K562 (cell line): ENCODE measurements at regions not wholly inside any gene's neighbourhood (a gene's known extent, or its start where the extent isn't known, plus 50 kb on each side); places are given as distances from the start of the nearest gene placed in this dataset.

ENCODE experiments used
- CBX8 ChIP-seq: fragments of 200-600 bp; sonication (generic); IDR thresholded peaks from 2 replicates; pipeline ENCODE4 v1.6.1; 2012; ENCODE audit warnings: borderline replicate concordance, mixed run types, low read depth, mild to moderate bottlenecking, moderate library complexity, mixed read lengths, low read length, control low read depth, inconsistent platforms; ENCODE audit not compliant: poor library complexity, severe bottlenecking; ENCODE audit errors: extremely low read depth
- NR2C2 ChIP-seq, 2 experiments: fragments of 200-800 bp in 1 of 2; sonication (Bioruptor generic) in 1 of 2; sonication (generic) in 1 of 2; formaldehyde crosslinking in 1 of 2; IDR thresholded peaks; 2 replicates each; pipeline versions ENCODE4 v1.6.1 to v1.8.0; 2016 to 2022; ENCODE audit warnings: mild to moderate bottlenecking in 1 of 2, missing compliant biosample characterization in 1 of 2, missing genetic modification characterization in 1 of 2, missing genetic modification reagents in 1 of 2
- TRIM24 ChIP-seq, 2 experiments: fragments of 450-650 bp; IDR thresholded peaks; 2 replicates each; pipeline ENCODE4 v1.6.1; 2016
- ZNF263 ChIP-seq: sonication (generic); formaldehyde crosslinking; IDR thresholded peaks from 2 replicates; pipeline ENCODE4 v1.8.0; 2022; ENCODE audit warnings: mild to moderate bottlenecking, missing genetic modification reagents, borderline replicate concordance
- ZNF589 ChIP-seq: fragments of 200-800 bp; sonication (Bioruptor generic); IDR thresholded peaks from 2 replicates; pipeline ENCODE4 v1.6.1; 2016; ENCODE audit warnings: low read depth, missing genetic modification characterization, missing compliant biosample characterization
- TF ChIP-seq, protein P1 (sequence below): fragments of 250-450 bp; sonication (Bioruptor Pico); IDR thresholded peaks from 2 replicates; pipeline ENCODE4 v1.8.0; 2021; ENCODE audit warnings: mild to moderate bottlenecking, moderate library complexity
- TF ChIP-seq, protein P2 (sequence below), 3 experiments: IDR thresholded peaks in 2 of 3; conservative IDR thresholded peaks in 1 of 3; 2 replicates each; pipeline ENCODE4 v1.5.1; 2011 to 2012; ENCODE audit warnings: low read length in 3 of 3, mild to moderate bottlenecking in 3 of 3, control low read depth in 2 of 3, improper control_type of control experiment in 1 of 3, inconsistent platforms in 1 of 3, low read depth in 1 of 3, mixed read lengths in 1 of 3, moderate library complexity in 1 of 3; ENCODE audit not compliant: insufficient read depth in 2 of 3

DNA sequence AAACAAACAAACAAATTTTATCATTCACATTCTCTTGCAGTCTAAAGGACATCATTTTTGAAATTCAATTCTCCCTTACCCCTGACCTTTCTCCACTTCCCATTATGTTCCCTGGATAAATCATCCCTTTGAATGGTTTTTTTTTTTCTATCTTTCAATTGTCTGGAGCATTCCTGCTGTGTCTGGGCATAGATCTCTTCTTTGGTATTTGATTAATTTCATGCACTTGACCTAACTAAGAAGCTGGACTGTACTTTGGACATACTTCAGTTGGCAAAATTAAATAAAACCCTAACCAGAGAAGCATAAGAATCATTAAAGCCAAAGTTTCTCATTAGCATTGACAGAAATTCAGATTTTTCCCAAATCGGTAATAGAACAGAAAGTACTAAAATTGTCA is 163.6 kb upstream of the BMP4 start:
- TF ChIP-seq TRIM24 (IDR thresholded peaks at IDR 0.05) (no peak), NR2C2 (CRISPR knock-in tag; IDR thresholded peaks at IDR 0.05) (no peak), NR2C2 (tag; IDR thresholded peaks at IDR 0.05) (no peak), CBX8 (no peak), ZNF263 (CRISPR knock-in tag) (no peak), ZNF589 (CRISPR knock-in tag) (no peak)
- TF ChIP-seq, protein P1, sequence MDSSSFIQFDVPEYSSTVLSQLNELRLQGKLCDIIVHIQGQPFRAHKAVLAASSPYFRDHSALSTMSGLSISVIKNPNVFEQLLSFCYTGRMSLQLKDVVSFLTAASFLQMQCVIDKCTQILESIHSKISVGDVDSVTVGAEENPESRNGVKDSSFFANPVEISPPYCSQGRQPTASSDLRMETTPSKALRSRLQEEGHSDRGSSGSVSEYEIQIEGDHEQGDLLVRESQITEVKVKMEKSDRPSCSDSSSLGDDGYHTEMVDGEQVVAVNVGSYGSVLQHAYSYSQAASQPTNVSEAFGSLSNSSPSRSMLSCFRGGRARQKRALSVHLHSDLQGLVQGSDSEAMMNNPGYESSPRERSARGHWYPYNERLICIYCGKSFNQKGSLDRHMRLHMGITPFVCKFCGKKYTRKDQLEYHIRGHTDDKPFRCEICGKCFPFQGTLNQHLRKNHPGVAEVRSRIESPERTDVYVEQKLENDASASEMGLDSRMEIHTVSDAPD (CRISPR knock-in tag), result no peak
- TF ChIP-seq, protein P2, sequence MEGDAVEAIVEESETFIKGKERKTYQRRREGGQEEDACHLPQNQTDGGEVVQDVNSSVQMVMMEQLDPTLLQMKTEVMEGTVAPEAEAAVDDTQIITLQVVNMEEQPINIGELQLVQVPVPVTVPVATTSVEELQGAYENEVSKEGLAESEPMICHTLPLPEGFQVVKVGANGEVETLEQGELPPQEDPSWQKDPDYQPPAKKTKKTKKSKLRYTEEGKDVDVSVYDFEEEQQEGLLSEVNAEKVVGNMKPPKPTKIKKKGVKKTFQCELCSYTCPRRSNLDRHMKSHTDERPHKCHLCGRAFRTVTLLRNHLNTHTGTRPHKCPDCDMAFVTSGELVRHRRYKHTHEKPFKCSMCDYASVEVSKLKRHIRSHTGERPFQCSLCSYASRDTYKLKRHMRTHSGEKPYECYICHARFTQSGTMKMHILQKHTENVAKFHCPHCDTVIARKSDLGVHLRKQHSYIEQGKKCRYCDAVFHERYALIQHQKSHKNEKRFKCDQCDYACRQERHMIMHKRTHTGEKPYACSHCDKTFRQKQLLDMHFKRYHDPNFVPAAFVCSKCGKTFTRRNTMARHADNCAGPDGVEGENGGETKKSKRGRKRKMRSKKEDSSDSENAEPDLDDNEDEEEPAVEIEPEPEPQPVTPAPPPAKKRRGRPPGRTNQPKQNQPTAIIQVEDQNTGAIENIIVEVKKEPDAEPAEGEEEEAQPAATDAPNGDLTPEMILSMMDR (IDR thresholded peaks at IDR 0.05 in 2 of 3, conservative IDR thresholded peaks at IDR 0.05 in 1 of 3; ENCODE audit: insufficient read depth in 2 of 3, low read depth in 1 of 3, low read length in 3 of 3), result no peak
